ENCODE measurements at regions not wholly inside any gene's neighbourhood (a gene's known extent, or its start where the extent isn't known, plus 50 kb on each side); places are given as distances from the start of the nearest gene placed in this dataset.

DNA sequence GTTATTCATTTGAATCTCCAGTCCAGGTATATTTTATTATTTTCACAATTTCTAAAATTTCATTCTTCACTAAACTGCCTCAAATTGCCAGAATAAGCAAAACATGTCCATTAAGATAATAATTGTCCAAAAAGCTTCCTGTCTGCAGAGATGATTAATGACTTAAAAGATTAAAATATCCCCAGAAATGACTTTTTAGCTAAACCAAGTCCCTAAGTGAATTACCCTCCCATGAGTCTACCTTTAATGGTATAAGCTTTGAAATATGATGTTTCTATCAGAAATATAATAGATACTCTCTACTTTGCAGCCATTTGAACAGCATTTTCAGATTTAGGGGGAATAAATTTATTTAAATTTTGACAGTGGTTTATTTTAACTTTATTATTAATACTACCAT is 289.2 kb upstream of the EMCN start:
- TF ChIP-seq, protein P1, sequence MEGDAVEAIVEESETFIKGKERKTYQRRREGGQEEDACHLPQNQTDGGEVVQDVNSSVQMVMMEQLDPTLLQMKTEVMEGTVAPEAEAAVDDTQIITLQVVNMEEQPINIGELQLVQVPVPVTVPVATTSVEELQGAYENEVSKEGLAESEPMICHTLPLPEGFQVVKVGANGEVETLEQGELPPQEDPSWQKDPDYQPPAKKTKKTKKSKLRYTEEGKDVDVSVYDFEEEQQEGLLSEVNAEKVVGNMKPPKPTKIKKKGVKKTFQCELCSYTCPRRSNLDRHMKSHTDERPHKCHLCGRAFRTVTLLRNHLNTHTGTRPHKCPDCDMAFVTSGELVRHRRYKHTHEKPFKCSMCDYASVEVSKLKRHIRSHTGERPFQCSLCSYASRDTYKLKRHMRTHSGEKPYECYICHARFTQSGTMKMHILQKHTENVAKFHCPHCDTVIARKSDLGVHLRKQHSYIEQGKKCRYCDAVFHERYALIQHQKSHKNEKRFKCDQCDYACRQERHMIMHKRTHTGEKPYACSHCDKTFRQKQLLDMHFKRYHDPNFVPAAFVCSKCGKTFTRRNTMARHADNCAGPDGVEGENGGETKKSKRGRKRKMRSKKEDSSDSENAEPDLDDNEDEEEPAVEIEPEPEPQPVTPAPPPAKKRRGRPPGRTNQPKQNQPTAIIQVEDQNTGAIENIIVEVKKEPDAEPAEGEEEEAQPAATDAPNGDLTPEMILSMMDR (tag by site-specific recombination; IDR thresholded peaks at IDR 0.05) = no peak
- TF ChIP-seq ZNF132 (tag by site-specific recombination; IDR thresholded peaks at IDR 0.05; ENCODE audit: borderline replicate concordance) = no peak
- TF ChIP-seq ZXDB (tag by site-specific recombination; IDR thresholded peaks at IDR 0.05) = no peak
- TF ChIP-seq KLF9 (tag by site-specific recombination; IDR thresholded peaks at IDR 0.05; ENCODE audit: low read depth) = no peak
- TF ChIP-seq ZFP3 (tag by site-specific recombination; IDR thresholded peaks at IDR 0.05; ENCODE audit: low read depth) = no peak
- TF ChIP-seq, protein P2, sequence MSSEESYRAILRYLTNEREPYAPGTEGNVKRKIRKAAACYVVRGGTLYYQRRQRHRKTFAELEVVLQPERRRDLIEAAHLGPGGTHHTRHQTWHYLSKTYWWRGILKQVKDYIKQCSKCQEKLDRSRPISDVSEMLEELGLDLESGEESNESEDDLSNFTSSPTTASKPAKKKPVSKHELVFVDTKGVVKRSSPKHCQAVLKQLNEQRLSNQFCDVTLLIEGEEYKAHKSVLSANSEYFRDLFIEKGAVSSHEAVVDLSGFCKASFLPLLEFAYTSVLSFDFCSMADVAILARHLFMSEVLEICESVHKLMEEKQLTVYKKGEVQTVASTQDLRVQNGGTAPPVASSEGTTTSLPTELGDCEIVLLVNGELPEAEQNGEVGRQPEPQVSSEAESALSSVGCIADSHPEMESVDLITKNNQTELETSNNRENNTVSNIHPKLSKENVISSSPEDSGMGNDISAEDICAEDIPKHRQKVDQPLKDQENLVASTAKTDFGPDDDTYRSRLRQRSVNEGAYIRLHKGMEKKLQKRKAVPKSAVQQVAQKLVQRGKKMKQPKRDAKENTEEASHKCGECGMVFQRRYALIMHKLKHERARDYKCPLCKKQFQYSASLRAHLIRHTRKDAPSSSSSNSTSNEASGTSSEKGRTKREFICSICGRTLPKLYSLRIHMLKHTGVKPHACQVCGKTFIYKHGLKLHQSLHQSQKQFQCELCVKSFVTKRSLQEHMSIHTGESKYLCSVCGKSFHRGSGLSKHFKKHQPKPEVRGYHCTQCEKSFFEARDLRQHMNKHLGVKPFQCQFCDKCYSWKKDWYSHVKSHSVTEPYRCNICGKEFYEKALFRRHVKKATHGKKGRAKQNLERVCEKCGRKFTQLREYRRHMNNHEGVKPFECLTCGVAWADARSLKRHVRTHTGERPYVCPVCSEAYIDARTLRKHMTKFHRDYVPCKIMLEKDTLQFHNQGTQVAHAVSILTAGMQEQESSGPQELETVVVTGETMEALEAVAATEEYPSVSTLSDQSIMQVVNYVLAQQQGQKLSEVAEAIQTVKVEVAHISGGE (tag by site-specific recombination; conservative IDR thresholded peaks at IDR 0.05; ENCODE audit: low read depth) = no peak
- TF ChIP-seq, protein P3, sequence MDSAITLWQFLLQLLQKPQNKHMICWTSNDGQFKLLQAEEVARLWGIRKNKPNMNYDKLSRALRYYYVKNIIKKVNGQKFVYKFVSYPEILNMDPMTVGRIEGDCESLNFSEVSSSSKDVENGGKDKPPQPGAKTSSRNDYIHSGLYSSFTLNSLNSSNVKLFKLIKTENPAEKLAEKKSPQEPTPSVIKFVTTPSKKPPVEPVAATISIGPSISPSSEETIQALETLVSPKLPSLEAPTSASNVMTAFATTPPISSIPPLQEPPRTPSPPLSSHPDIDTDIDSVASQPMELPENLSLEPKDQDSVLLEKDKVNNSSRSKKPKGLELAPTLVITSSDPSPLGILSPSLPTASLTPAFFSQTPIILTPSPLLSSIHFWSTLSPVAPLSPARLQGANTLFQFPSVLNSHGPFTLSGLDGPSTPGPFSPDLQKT (IDR thresholded peaks at IDR 0.05; ENCODE audit: borderline replicate concordance, low read depth, low read length) = no peak
- TF ChIP-seq ZNF501 (tag by site-specific recombination; IDR thresholded peaks at IDR 0.05) = no peak
- no peak for TF ChIP-seq ZNF184 (tag by site-specific recombination; IDR thresholded peaks at IDR 0.05)
- TF ChIP-seq KLF16 (tag by site-specific recombination; IDR thresholded peaks at IDR 0.05) = no peak
- no peak for TF ChIP-seq ZNF16 (tag by site-specific recombination; IDR thresholded peaks at IDR 0.05; ENCODE audit: low read depth)
- TF ChIP-seq ZNF629 (tag by site-specific recombination; IDR thresholded peaks at IDR 0.05) = no peak
- TF ChIP-seq, protein P4, sequence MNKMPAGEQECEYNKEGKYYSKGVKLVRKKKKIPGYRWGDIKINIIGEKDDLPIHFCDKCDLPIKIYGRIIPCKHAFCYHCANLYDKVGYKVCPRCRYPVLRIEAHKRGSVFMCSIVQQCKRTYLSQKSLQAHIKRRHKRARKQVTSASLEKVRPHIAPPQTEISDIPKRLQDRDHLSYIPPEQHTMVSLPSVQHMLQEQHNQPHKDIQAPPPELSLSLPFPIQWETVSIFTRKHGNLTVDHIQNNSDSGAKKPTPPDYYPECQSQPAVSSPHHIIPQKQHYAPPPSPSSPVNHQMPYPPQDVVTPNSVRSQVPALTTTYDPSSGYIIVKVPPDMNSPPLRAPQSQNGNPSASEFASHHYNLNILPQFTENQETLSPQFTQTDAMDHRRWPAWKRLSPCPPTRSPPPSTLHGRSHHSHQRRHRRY (tag by site-specific recombination; IDR thresholded peaks at IDR 0.05) = no peak
- TF ChIP-seq, protein P5, sequence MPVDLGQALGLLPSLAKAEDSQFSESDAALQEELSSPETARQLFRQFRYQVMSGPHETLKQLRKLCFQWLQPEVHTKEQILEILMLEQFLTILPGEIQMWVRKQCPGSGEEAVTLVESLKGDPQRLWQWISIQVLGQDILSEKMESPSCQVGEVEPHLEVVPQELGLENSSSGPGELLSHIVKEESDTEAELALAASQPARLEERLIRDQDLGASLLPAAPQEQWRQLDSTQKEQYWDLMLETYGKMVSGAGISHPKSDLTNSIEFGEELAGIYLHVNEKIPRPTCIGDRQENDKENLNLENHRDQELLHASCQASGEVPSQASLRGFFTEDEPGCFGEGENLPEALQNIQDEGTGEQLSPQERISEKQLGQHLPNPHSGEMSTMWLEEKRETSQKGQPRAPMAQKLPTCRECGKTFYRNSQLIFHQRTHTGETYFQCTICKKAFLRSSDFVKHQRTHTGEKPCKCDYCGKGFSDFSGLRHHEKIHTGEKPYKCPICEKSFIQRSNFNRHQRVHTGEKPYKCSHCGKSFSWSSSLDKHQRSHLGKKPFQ (tag by site-specific recombination; IDR thresholded peaks at IDR 0.05) = no peak

Data from HEK293 (cell line).